SU-DHL-6 (cell line): ENCODE measurements at regions not wholly inside any gene's neighbourhood (a gene's known extent, or its start where the extent isn't known, plus 50 kb on each side); places are given as distances from the start of the nearest gene placed in this dataset.

Experiments
- H2AFZ ChIP-seq: fragments of 200-600 bp; sonication (generic); 2 replicates; pipeline ENCODE4 v1.6.1; 2014; ENCODE audit warnings: low read depth, mild to moderate bottlenecking, moderate library complexity, mixed read lengths, antibody characterized with exemption, low read length; ENCODE audit not compliant: severe bottlenecking
- H3F3A ChIP-seq: fragments of 200-600 bp; shearing (Covaris generic); 2 replicates; pipeline ENCODE4 v1.6.0; 2016; ENCODE audit warnings: antibody characterized with exemption, mild to moderate bottlenecking; ENCODE audit not compliant: insufficient read depth
- H3K27ac ChIP-seq: fragments of 200-600 bp; sonication (generic); 2 replicates; pipeline ENCODE4 v1.5.1; 2016; ENCODE audit warnings: low read depth, mild to moderate bottlenecking, low read length, moderate library complexity, mixed read lengths
- H3K27me3 ChIP-seq: fragments of 200-600 bp; sonication (generic), shearing (Covaris generic); 2 replicates; pipeline ENCODE4 v1.6.0; 2014; ENCODE audit warnings: mild to moderate bottlenecking, low read length
- H3K36me3 ChIP-seq: fragments of 200-600 bp; sonication (generic); 2 replicates; pipeline ENCODE4 v1.6.1; 2014; ENCODE audit warnings: mild to moderate bottlenecking, low read length, mixed read lengths
- H3K4me2 ChIP-seq: fragments of 300-600, 200-600 bp; shearing (Covaris generic), sonication (generic); 2 replicates; pipeline ENCODE4 v1.6.0; 2014; ENCODE audit warnings: low read length, low read depth, mild to moderate bottlenecking; ENCODE audit not compliant: poor library complexity, severe bottlenecking
- H3K4me3 ChIP-seq: fragments of 200-600 bp; sonication (generic); 2 replicates; pipeline ENCODE4 v1.5.1; 2014; ENCODE audit warnings: antibody characterized with exemption, low read length, mild to moderate bottlenecking, mixed read lengths; ENCODE audit not compliant: insufficient read depth, poor library complexity, severe bottlenecking
- H3K79me2 ChIP-seq: fragments of 200-600 bp; sonication (generic); 2 replicates; pipeline ENCODE4 v1.6.1; 2014; ENCODE audit warnings: mild to moderate bottlenecking, low read length, moderate library complexity; ENCODE audit not compliant: insufficient read depth
- H3K9ac ChIP-seq: fragments of 200-600 bp; sonication (generic); 2 replicates; pipeline ENCODE4 v1.7.0; 2014; ENCODE audit warnings: mild to moderate bottlenecking, low read length
- H3K9me2 ChIP-seq: fragments of 200-600 bp; sonication (generic); replicated peaks from 2 replicates; pipeline ENCODE4 v1.6.1; 2014; ENCODE audit warnings: low read length; ENCODE audit not compliant: insufficient read depth
- H3K9me3 ChIP-seq: fragments of 200-600 bp; sonication (generic); 2 replicates; pipeline ENCODE4 v1.6.1; 2014; ENCODE audit warnings: low read length, mixed read lengths; ENCODE audit not compliant: insufficient read depth
- H4K20me1 ChIP-seq: fragments of 200-600 bp; sonication (generic); 2 replicates; pipeline ENCODE4 v1.6.1; 2014; ENCODE audit warnings: low read depth, mild to moderate bottlenecking, antibody characterized with exemption, low read length, moderate library complexity, mixed read lengths
- EZH2phosphoT487 ChIP-seq: fragments of 200-600 bp; sonication (generic), shearing (Covaris generic); conservative IDR thresholded peaks from 2 replicates; pipeline ENCODE4 v1.6.1; 2018; ENCODE audit warnings: mild to moderate bottlenecking, antibody characterized with exemption, low read length, moderate library complexity, mixed read lengths
- TF ChIP-seq, protein P1 (sequence below): fragments of 200-600 bp; sonication (generic); IDR thresholded peaks from one replicate; pipeline ENCODE4 v1.5.1; 2017; ENCODE audit warnings: antibody characterized with exemption, mild to moderate bottlenecking, low read length, moderate library complexity; ENCODE audit not compliant: insufficient read depth, poor library complexity, severe bottlenecking

DNA sequence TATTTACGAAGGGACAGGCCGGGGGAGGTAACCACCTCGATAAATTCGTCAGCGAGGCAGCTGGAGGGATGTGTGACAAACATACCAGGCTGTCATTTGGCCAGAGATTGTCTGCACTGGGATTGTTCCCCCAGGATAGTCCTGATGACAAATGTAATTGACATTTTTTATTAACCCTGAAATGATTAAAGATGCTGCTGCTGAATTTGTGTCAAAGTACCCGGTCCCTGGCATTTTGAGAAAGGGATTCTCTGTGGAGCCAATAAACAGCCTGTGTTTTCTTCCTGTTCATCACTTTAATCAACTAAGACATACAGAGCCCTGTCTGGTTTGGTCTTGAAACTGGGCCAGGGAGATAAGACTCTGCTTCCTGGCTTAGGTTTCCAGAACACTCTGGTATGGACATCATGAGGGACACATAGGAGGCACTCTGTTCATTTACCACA, 117.6 kb downstream of the SLC25A47 start:
- Histone ChIP-seq H3K9ac (no peak overlapping the region), H3K9me3 (no peaks in the 10 kb centered on the region), H3K79me2 (no peaks in the 10 kb centered on the region), H2AFZ (no peak overlapping the region), H3K4me2 (no peak overlapping the region), H4K20me1 (no peaks in the 10 kb centered on the region), H3K4me3 (no peak overlapping the region), H3F3A (no peaks in the 10 kb centered on the region), H3K9me2 (no peaks in the 10 kb centered on the region), H3K27ac (no peak overlapping the region), H3K36me3 (no peaks in the 10 kb centered on the region), H3K27me3 (no peaks in the 10 kb centered on the region)
- no peak for TF ChIP-seq EZH2phosphoT487
- TF ChIP-seq, protein P1, sequence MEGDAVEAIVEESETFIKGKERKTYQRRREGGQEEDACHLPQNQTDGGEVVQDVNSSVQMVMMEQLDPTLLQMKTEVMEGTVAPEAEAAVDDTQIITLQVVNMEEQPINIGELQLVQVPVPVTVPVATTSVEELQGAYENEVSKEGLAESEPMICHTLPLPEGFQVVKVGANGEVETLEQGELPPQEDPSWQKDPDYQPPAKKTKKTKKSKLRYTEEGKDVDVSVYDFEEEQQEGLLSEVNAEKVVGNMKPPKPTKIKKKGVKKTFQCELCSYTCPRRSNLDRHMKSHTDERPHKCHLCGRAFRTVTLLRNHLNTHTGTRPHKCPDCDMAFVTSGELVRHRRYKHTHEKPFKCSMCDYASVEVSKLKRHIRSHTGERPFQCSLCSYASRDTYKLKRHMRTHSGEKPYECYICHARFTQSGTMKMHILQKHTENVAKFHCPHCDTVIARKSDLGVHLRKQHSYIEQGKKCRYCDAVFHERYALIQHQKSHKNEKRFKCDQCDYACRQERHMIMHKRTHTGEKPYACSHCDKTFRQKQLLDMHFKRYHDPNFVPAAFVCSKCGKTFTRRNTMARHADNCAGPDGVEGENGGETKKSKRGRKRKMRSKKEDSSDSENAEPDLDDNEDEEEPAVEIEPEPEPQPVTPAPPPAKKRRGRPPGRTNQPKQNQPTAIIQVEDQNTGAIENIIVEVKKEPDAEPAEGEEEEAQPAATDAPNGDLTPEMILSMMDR = no peak

DNA sequence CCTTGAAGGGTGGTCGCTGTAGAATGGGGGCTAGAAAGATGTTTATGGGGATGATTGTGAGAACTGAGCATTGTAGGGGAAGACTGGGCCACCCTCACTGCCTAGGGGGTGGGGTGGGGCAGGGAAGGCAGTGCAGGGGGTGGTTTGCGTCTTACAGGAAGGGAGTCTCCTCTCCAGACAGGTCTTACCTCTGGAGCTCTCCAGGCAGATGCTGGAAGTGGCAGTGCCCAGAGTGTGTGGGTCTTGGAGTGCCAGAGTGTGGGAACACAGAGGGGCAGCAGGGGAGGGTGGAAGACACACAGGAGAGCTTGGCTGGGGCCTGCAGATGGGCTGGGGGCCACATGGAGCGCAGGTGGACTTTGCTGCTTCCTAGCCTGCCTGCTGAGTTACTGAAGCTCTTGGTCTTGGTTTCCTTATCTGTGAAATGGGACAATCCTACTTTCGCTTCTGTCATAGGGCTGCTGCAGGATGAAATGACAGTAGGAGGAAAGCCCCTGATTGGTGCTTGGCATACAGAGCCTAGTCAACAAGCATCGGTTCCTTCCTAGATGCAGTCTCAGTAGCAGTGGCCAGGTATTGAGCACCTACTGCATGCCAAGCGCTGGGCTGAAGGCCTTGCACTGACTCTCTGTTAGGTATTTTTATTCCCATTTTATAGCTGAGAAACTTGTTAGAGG, 118.3 kb downstream of the SLC25A47 start:
- Histone ChIP-seq H3K79me2 (no peaks in the 10 kb centered on the region), H3K4me2 (no peak overlapping the region), H3F3A (no peaks in the 10 kb centered on the region), H2AFZ (no peak overlapping the region), H3K4me3 (no peak overlapping the region), H3K9ac (no peak overlapping the region), H3K9me2 (no peaks in the 10 kb centered on the region), H3K9me3 (no peaks in the 10 kb centered on the region), H3K27ac (no peak overlapping the region), H3K27me3 (no peaks in the 10 kb centered on the region), H3K36me3 (no peaks in the 10 kb centered on the region), H4K20me1 (no peaks in the 10 kb centered on the region)
- TF ChIP-seq EZH2phosphoT487 = no peak
- TF ChIP-seq, protein P1 = no peak

DNA sequence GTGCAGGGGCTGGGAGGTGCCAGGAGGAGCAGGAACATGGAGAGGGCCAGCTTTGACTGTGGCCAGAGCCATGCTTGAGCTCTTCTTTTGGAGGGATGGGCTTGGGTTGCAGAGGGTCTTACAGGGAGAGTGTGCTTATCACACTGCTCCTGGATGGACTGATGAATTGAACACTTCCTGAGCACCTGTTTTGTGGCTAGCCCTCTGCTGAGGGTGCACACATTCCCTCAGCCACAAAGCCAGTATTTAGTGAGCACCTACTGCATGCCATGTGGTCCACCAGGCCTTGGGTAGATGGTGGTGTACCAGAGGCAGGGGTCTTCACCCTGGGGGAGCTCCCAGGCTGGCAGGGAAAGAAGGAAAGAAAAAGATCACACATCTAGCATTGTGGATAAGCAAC, 118.9 kb downstream of the SLC25A47 start:
- Histone ChIP-seq H3K9me3 (no peaks in the 10 kb centered on the region), H3K4me3 (no peak overlapping the region), H2AFZ (no peak overlapping the region), H3K27ac (no peak overlapping the region), H3K27me3 (no peaks in the 10 kb centered on the region), H3K9ac (no peak overlapping the region), H3F3A (no peaks in the 10 kb centered on the region), H3K36me3 (no peaks in the 10 kb centered on the region), H3K9me2 (no peaks in the 10 kb centered on the region), H3K4me2 (no peak overlapping the region), H4K20me1 (no peaks in the 10 kb centered on the region), H3K79me2 (no peaks in the 10 kb centered on the region)
- TF ChIP-seq EZH2phosphoT487 = no peak
- TF ChIP-seq, protein P1 = no peak
